NB4 (cell line): ENCODE measurements at regions not wholly inside any gene's neighbourhood (a gene's known extent, or its start where the extent isn't known, plus 50 kb on each side); places are given as distances from the start of the nearest gene placed in this dataset.

Experiments used
- DNase-seq: peaks from one replicate; pipeline ENCODE4 v3.0.0; 2010; ENCODE audit warnings: low read depth
- H3K4me3 ChIP-seq: one replicate; pipeline ENCODE4 v1.5.1; 2011; ENCODE audit warnings: mild to moderate bottlenecking, low read depth, low read length, moderate library complexity
- CTCF ChIP-seq: IDR thresholded peaks from one replicate; pipeline ENCODE4 v1.5.1; 2012; ENCODE audit warnings: low read depth, low read length
- MAX ChIP-seq: IDR thresholded peaks from 2 replicates; pipeline ENCODE4 v1.6.1; 2011; ENCODE audit warnings: low read depth, low read length
- MYC ChIP-seq: IDR thresholded peaks from 2 replicates; pipeline ENCODE4 v1.6.1; 2011; ENCODE audit warnings: low read depth, low read length
- POLR2A ChIP-seq: IDR thresholded peaks from 2 replicates; pipeline ENCODE4 v1.6.1; 2011; ENCODE audit warnings: mild to moderate bottlenecking; ENCODE audit not compliant: insufficient read length; ENCODE audit errors: extremely low read depth

- DNase-seq, result no peak
- no peak overlapping the region for H3K4me3 ChIP-seq
- TF ChIP-seq MAX, result no peak
- TF ChIP-seq POLR2A, result no peak
- no peak for TF ChIP-seq CTCF
- TF ChIP-seq MYC, result no peak
Measured at GRCh38 chr6:16061818-16062217, 67.1 kb upstream of the MYLIP start.

GRCh38 chr6:16060039-16060438, 68.8 kb upstream of the MYLIP start:
- TF ChIP-seq MYC, result no peak
- no peak for TF ChIP-seq POLR2A
- TF ChIP-seq CTCF, result no peak
- TF ChIP-seq MAX, result no peak
- H3K4me3 ChIP-seq, result no peak overlapping the region
- DNase-seq, result no peak

- no peak overlapping the region for H3K4me3 ChIP-seq
- no peak for DNase-seq
- no peak for TF ChIP-seq MYC
- TF ChIP-seq POLR2A, result no peak
- TF ChIP-seq CTCF, result no peak
- no peak for TF ChIP-seq MAX
Measured at GRCh38 chr6:16059496-16059895, 69.4 kb upstream of the MYLIP start.

- no peak for DNase-seq
- TF ChIP-seq MYC (no peak), CTCF (no peak), MAX (no peak), POLR2A (no peak)
- no peak overlapping the region for H3K4me3 ChIP-seq
Measured at GRCh38 chr6:16058929-16059345, 69.9 kb upstream of the MYLIP start.

- TF ChIP-seq MAX (no peak), POLR2A (no peak), MYC (no peak), CTCF (no peak)
- no peak for DNase-seq
- H3K4me3 ChIP-seq, result no peak overlapping the region
Measured at GRCh38 chr6:16058201-16058928, 70.5 kb upstream of the MYLIP start.

GRCh38 chr6:16057446-16057845, 71.4 kb upstream of the MYLIP start:
- no peak overlapping the region for H3K4me3 ChIP-seq
- TF ChIP-seq MYC (no peak), POLR2A (no peak)
- DNase-seq, result no peak
